ENCODE measurements at regions not wholly inside any gene's neighbourhood (a gene's known extent, or its start where the extent isn't known, plus 50 kb on each side); places are given as distances from the start of the nearest gene placed in this dataset.

DNA sequence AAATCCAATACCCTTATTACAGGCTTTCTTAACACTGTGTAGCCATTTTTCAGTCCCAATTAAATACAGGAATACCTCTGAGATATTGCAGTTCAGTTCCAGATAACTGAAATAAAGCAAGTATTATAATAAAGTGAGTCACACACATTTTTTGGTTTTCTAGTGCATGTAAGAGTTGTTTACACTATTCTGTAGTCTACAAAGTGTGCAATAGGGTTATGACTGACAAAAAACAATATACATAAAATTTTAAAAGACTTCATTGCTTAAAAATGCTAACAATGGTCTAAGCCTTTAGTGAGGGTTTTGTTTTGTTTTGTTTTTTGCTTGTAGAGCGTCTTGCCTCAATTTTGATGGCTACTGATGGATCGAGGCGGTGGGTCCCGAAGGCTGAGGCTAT, 434.4 kb upstream of the NBEA start:
- no peaks in the 10 kb centered on the region for H3K27me3 Mint-ChIP-seq

DNA sequence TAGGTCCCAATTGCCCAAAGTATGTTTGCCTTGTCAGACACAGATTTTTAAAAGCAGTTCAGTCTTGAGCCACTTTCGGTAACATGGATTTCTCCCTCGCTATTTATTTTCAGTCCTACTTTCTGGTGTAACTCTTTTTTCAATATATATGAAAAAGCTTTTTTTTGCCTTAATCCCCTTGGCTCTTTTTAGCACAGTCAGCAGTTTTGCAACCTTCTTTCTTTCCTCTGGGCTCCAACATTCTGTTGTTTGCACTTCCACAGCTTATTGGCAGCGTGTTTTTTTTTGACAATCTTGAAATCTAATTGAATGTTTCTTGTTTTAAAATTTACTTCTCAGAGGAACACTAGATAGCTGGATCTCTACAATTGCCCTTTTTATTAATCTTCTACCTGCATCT, 429.3 kb upstream of the NBEA start:
- no peak overlapping the region for H3K4me3 Mint-ChIP-seq
- H3K27me3 Mint-ChIP-seq = no peaks in the 10 kb centered on the region
- no peaks in the 10 kb centered on the region for H3K36me3 Mint-ChIP-seq
- no peak overlapping the region for H3K27ac Mint-ChIP-seq
- no peaks in the 10 kb centered on the region for H3K4me1 Mint-ChIP-seq
- ATAC-seq = no peak
- peaks cover 13% of the 10 kb centered on the region for H3K9me3 Mint-ChIP-seq

More for the DNA sequence above, 434.4 kb upstream of the NBEA start:
- Mint-ChIP-seq H3K4me1 (no peaks in the 10 kb centered on the region), H3K36me3 (no peaks in the 10 kb centered on the region), H3K27ac (no peak overlapping the region), H3K4me3 (no peak overlapping the region), H3K9me3 (peaks cover 15% of the 10 kb centered on the region)
- ATAC-seq = no peak

DNA sequence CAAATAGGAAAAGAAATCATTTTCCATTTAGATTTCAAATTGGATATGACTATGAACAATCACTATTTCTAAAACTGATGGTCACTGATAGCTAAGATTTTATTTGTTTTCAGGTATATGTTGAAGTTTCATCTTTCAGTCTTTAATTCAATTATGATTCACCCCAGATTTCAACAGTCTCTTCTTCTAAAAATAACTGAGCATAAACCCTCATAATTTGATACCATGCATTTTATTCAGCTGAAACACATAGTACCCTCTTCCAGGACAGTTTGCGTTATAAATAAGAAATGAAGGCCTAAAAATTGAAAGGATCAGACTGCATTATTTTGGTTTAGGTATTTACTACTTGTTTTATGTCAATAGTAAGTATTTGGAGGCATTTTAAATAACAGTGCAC, 428.5 kb upstream of the NBEA start:
- Mint-ChIP-seq H3K4me1 (no peaks in the 10 kb centered on the region), H3K27ac (no peak overlapping the region), H3K36me3 (no peaks in the 10 kb centered on the region), H3K4me3 (no peak overlapping the region), H3K9me3 (peaks cover 11% of the 10 kb centered on the region), H3K27me3 (no peaks in the 10 kb centered on the region)
- no peak for ATAC-seq

DNA sequence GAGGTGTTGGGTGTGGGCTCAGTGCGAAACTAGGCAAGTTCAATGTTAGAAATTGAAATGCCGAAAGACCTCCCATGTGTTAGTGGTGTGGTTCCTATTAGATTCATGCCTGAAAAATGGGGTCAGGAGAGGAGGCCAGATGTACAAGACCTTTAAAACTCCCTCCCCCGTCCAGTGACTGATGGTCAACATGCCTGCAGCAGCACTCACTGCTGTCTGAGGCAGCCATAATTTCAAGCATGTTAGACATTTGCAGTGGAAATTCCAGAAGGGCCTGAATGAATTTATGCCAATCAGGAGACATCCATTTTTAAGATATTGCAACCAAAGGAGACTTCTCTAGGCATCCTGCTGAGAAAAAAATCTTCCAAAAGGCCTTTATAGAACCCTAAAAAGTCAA, 426.9 kb upstream of the NBEA start:
- ATAC-seq = no peak
- no peak overlapping the region for H3K27ac Mint-ChIP-seq
- no peaks in the 10 kb centered on the region for H3K4me1 Mint-ChIP-seq
- no peak overlapping the region for H3K4me3 Mint-ChIP-seq
- no peaks in the 10 kb centered on the region for H3K27me3 Mint-ChIP-seq
- H3K9me3 Mint-ChIP-seq = peaks cover 7% of the 10 kb centered on the region
- H3K36me3 Mint-ChIP-seq = no peaks in the 10 kb centered on the region

DNA sequence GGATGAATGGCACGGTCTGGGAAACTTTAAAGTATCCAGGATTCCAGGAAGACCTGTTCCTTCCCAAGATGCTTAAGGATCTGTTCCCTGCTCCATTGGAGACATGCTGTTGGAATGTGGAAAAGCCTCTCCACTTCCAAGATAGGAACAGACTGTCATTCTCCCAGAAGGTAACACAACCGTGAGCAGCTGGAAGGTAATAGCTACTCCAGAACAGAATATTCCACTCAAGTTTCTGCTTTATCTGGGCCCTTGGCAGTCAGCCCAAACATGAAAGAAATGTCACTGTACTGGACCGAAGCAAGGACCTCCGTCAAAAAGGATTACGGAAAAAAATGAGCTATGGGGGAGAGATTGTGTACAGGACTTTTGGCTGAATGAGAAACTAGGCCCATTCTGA, 420.9 kb upstream of the NBEA start:
- H3K36me3 Mint-ChIP-seq = no peaks in the 10 kb centered on the region

DNA sequence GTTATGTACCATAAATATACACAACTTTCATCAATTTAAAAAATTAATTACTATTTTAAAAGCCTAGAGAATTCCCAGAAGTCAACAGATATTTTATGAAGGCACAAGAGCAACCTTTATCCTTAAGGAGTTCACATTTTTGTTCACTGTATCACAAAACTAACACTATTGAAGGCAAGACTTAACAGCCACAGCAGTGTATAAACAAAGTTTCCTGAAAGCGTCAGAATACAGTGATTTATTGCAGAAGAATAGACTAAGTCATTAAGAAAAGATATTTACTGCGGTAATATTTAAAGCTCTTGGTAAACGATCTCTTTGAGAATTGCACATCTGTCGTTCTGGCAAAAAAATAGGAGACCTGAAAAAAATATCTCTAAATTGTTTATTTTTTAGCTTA, 419.3 kb upstream of the NBEA start:
- ATAC-seq = no peak
- Mint-ChIP-seq H3K9me3 (peaks cover 4% of the 10 kb centered on the region), H3K4me1 (no peaks in the 10 kb centered on the region), H3K4me3 (no peak overlapping the region), H3K36me3 (no peaks in the 10 kb centered on the region), H3K27me3 (no peaks in the 10 kb centered on the region), H3K27ac (no peak overlapping the region)

More for the DNA sequence above, 420.9 kb upstream of the NBEA start:
- H3K27ac Mint-ChIP-seq = no peak overlapping the region
- no peak overlapping the region for H3K4me3 Mint-ChIP-seq
- ATAC-seq = no peak
- H3K9me3 Mint-ChIP-seq = no peaks in the 10 kb centered on the region
- no peaks in the 10 kb centered on the region for H3K4me1 Mint-ChIP-seq
- no peaks in the 10 kb centered on the region for H3K27me3 Mint-ChIP-seq

- no peaks in the 10 kb centered on the region for H3K27me3 Mint-ChIP-seq
- H3K36me3 Mint-ChIP-seq = no peaks in the 10 kb centered on the region
- H3K4me1 Mint-ChIP-seq = no peaks in the 10 kb centered on the region
- H3K9me3 Mint-ChIP-seq = peaks cover 4% of the 10 kb centered on the region
- ATAC-seq = no peak
- H3K4me3 Mint-ChIP-seq = no peak overlapping the region
- H3K27ac Mint-ChIP-seq = no peak overlapping the region
Measured at GRCh38 chr13:34523406-34523805, 418.7 kb upstream of the NBEA start.

- H3K4me1 Mint-ChIP-seq = no peaks in the 10 kb centered on the region
- no peaks in the 10 kb centered on the region for H3K27me3 Mint-ChIP-seq
- H3K27ac Mint-ChIP-seq = no peak overlapping the region
- no peak for ATAC-seq
- H3K36me3 Mint-ChIP-seq = no peaks in the 10 kb centered on the region
- peaks cover 3% of the 10 kb centered on the region for H3K9me3 Mint-ChIP-seq
- no peak overlapping the region for H3K4me3 Mint-ChIP-seq
Measured at GRCh38 chr13:34533941-34534340, 408.1 kb upstream of the NBEA start.

DNA sequence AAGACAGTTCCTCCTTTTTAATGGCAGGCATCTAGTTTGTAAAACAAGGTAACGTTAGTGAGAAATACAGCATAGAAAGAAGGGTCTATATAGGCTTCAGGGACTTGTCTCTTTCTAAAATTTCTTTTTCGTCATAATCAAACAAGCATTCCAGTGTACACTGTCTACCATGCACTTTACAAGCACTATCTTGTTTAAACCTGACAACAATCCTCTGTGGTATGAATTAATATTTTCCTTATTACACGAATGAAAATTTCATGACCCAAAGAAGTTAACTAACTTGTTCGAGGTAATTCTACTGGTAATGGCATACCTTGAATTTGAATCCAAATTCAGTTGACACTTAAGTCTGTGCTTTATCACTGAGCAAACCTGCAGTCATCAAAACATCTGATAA, 399.7 kb upstream of the NBEA start:
- Mint-ChIP-seq H3K36me3 (no peaks in the 10 kb centered on the region), H3K27ac (no peak overlapping the region), H3K4me1 (no peaks in the 10 kb centered on the region), H3K27me3 (no peaks in the 10 kb centered on the region), H3K4me3 (no peak overlapping the region), H3K9me3 (no peaks in the 10 kb centered on the region)
- no peak for ATAC-seq

DNA sequence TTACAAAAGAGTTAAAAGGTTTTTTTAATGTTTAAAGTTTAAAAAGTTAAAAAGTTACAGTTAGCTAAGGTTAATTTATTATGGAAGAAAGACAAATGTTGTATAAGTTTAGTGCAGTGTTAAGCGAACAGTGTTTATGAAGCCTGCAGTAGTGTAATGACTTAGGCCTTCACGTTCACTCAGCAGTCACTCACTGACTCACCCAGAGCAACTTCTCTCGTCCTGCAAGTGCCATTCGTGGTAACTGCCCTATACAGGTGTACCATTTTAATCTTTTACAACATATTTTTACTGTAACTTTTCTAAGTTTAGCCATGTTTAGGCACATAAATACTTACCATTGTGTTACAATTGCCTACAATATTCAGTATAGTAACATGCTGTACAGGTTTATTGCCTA, 398.2 kb upstream of the NBEA start:
- H3K4me3 Mint-ChIP-seq = no peak overlapping the region
- no peaks in the 10 kb centered on the region for H3K36me3 Mint-ChIP-seq
- no peaks in the 10 kb centered on the region for H3K9me3 Mint-ChIP-seq
- no peak for ATAC-seq
- no peaks in the 10 kb centered on the region for H3K4me1 Mint-ChIP-seq
- no peak overlapping the region for H3K27ac Mint-ChIP-seq
- no peaks in the 10 kb centered on the region for H3K27me3 Mint-ChIP-seq

DNA sequence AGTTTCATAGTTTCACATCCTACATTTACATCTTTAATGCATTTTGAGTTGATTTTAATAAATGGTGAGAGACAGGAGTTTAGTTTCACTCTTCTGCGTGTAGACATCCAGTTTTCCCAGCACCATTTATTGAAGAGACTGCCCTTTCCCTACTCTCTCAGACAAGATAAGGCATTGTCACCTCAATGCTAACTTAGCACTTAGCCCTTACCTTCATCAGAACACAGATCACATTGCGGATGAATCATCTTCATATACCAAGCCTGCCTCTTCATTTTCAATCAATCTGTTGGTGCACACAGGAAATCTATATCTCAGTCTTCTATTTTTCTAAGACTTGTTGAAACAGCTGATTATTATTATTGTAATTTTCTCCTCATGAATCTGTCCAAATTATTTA, 396.6 kb upstream of the NBEA start:
- H3K27me3 Mint-ChIP-seq = no peaks in the 10 kb centered on the region
- no peak for ATAC-seq
- no peaks in the 10 kb centered on the region for H3K36me3 Mint-ChIP-seq
- H3K4me3 Mint-ChIP-seq = no peak overlapping the region
- H3K27ac Mint-ChIP-seq = no peak overlapping the region
- H3K9me3 Mint-ChIP-seq = no peaks in the 10 kb centered on the region
- no peaks in the 10 kb centered on the region for H3K4me1 Mint-ChIP-seq

DNA sequence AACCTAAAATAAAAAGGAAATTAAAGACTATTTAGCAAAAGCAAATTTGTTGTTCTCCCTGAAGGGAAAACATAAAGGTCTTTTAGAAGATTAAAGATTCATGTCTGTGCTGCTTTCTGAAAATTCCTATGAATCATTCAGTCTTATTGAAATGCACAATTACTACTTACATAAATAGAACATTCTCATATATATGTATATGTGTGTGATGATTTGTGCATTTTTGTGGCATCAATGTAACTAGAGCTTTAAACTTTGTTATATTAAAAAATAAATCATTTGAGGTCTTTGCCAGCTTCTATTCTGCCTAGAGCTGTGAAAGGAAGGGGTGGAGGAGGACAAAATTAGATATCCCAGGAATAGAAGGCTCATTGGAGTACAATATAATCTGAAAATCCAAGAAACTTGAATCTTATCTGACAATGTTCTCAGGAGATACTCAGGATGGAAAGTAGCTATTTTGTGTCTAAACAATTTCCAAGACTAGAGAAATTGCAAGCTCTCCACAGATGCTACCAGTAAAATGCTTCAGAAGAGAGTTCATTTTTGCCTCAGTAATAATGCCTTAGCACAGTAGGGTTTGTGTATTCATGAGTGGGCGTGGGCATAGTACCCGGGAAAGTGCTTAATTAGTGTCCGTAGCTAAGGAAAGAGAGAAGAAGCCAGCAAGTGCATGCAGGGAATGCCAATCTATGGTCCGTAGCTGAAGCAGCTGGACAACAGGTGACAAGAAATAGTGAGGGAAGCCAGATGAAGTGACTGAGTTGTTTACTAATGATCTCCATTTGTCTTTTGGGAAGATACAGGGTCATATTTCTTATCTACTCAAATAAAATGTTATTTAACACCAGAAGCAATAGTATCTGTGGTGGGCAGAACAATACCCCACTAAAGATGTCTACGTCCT, 395.5 kb upstream of the NBEA start:
- Mint-ChIP-seq H3K4me3 (no peak overlapping the region), H3K36me3 (no peaks in the 10 kb centered on the region), H3K27me3 (no peaks in the 10 kb centered on the region), H3K4me1 (no peaks in the 10 kb centered on the region), H3K9me3 (no peaks in the 10 kb centered on the region), H3K27ac (no peak overlapping the region)
- no peak for ATAC-seq

GRCh38 chr13:34547929-34548328, 394.1 kb upstream of the NBEA start:
- Mint-ChIP-seq H3K27ac (no peak overlapping the region), H3K27me3 (no peaks in the 10 kb centered on the region), H3K4me3 (no peak overlapping the region), H3K4me1 (no peaks in the 10 kb centered on the region), H3K36me3 (no peaks in the 10 kb centered on the region), H3K9me3 (no peaks in the 10 kb centered on the region)
- ATAC-seq = no peak

- Mint-ChIP-seq H3K9me3 (no peaks in the 10 kb centered on the region), H3K4me1 (no peaks in the 10 kb centered on the region), H3K27ac (no peak overlapping the region), H3K4me3 (no peak overlapping the region), H3K36me3 (no peaks in the 10 kb centered on the region), H3K27me3 (no peaks in the 10 kb centered on the region)
- ATAC-seq = no peak
Measured at GRCh38 chr13:34553376-34553775, 388.7 kb upstream of the NBEA start.

- Mint-ChIP-seq H3K27me3 (no peaks in the 10 kb centered on the region), H3K4me1 (no peaks in the 10 kb centered on the region), H3K36me3 (no peaks in the 10 kb centered on the region), H3K9me3 (no peaks in the 10 kb centered on the region), H3K27ac (no peak overlapping the region), H3K4me3 (no peak overlapping the region)
- ATAC-seq = no peak
Measured at GRCh38 chr13:34555988-34556387, 386.1 kb upstream of the NBEA start.

GRCh38 chr13:34561033-34561432, 381.0 kb upstream of the NBEA start:
- H3K4me3 Mint-ChIP-seq = no peak overlapping the region
- no peaks in the 10 kb centered on the region for H3K27me3 Mint-ChIP-seq
- no peak overlapping the region for H3K27ac Mint-ChIP-seq
- no peak for ATAC-seq
- no peaks in the 10 kb centered on the region for H3K36me3 Mint-ChIP-seq
- H3K4me1 Mint-ChIP-seq = no peaks in the 10 kb centered on the region
- H3K9me3 Mint-ChIP-seq = no peaks in the 10 kb centered on the region
